ENCODE measurements at regions not wholly inside any gene's neighbourhood (a gene's known extent, or its start where the extent isn't known, plus 50 kb on each side); places are given as distances from the start of the nearest gene placed in this dataset.

DNA sequence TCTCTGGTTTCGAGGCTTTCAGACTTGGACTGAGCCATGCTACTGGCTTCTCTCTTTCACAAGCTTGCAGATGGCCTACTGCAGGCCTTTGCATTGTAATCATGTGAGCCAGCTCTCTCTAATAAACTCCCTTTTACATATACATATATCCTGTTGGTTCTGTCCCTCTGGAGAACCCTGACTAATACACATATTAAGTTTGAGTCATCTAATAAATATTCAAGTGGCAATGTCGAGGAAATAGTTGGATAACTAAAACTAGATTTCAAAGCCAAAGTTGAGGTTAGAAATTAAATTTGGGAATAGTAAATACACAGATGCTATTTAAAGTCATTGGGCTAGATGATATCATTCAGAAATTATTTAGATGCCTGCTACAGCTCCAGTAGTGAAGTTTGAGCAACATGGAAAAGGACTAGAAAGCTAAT lies 1343.4 kb downstream of the GRIK2 start:
- TF ChIP-seq, protein P1, sequence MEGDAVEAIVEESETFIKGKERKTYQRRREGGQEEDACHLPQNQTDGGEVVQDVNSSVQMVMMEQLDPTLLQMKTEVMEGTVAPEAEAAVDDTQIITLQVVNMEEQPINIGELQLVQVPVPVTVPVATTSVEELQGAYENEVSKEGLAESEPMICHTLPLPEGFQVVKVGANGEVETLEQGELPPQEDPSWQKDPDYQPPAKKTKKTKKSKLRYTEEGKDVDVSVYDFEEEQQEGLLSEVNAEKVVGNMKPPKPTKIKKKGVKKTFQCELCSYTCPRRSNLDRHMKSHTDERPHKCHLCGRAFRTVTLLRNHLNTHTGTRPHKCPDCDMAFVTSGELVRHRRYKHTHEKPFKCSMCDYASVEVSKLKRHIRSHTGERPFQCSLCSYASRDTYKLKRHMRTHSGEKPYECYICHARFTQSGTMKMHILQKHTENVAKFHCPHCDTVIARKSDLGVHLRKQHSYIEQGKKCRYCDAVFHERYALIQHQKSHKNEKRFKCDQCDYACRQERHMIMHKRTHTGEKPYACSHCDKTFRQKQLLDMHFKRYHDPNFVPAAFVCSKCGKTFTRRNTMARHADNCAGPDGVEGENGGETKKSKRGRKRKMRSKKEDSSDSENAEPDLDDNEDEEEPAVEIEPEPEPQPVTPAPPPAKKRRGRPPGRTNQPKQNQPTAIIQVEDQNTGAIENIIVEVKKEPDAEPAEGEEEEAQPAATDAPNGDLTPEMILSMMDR (IDR thresholded peaks at IDR 0.05), result no peak
- TF ChIP-seq EP300 (IDR thresholded peaks at IDR 0.05) (no peak), POLR2AphosphoS5 (IDR thresholded peaks at IDR 0.05) (no peak)
